AG09309 (cell line): ENCODE measurements at regions not wholly inside any gene's neighbourhood (a gene's known extent, or its start where the extent isn't known, plus 50 kb on each side); places are given as distances from the start of the nearest gene placed in this dataset.

Experiments
- DNase-seq: peaks from one replicate; pipeline ENCODE4 v3.0.0-alpha.2; 2010; ENCODE audit warnings: low read depth
- H3K4me3 ChIP-seq: 2 replicates; pipeline ENCODE4 v1.5.1; 2011; ENCODE audit warnings: mild to moderate bottlenecking, low read depth, low read length, moderate library complexity; ENCODE audit not compliant: control insufficient read depth
- CTCF ChIP-seq: IDR thresholded peaks from 2 replicates; pipeline ENCODE4 v1.5.1; 2011; ENCODE audit warnings: mild to moderate bottlenecking, low read depth, low read length, inconsistent platforms; ENCODE audit not compliant: insufficient read depth, control insufficient read depth; ENCODE audit errors: missing control alignments

GRCh38 chr6:3516092-3516491 lies 59.2 kb upstream of the SLC22A23 start:
- TF ChIP-seq CTCF = no peak
- no peak overlapping the region for H3K4me3 ChIP-seq
- no peak for DNase-seq

- TF ChIP-seq CTCF = no peak
- no peak overlapping the region for H3K4me3 ChIP-seq
- DNase-seq = no peak
Observed at GRCh38 chr6:3515669-3516068, 58.8 kb upstream of the SLC22A23 start.

GRCh38 chr6:3513416-3513815 lies 56.6 kb upstream of the SLC22A23 start:
- TF ChIP-seq CTCF = no peak
- DNase-seq = no peak
- no peak overlapping the region for H3K4me3 ChIP-seq

- DNase-seq = no peak
- TF ChIP-seq CTCF = no peak
- H3K4me3 ChIP-seq = no peak overlapping the region
Observed at GRCh38 chr6:3512832-3513231, 56.0 kb upstream of the SLC22A23 start.

- no peak for DNase-seq
- no peak overlapping the region for H3K4me3 ChIP-seq
- TF ChIP-seq CTCF = no peak
Observed at GRCh38 chr6:3510617-3511016, 53.8 kb upstream of the SLC22A23 start.

GRCh38 chr6:3510178-3510577 lies 53.3 kb upstream of the SLC22A23 start:
- no peak for TF ChIP-seq CTCF
- DNase-seq = no peak
- H3K4me3 ChIP-seq = no peak overlapping the region

GRCh38 chr6:3509336-3509735 lies 52.5 kb upstream of the SLC22A23 start:
- no peak for DNase-seq
- no peak overlapping the region for H3K4me3 ChIP-seq
- no peak for TF ChIP-seq CTCF
